Large intestine (tissue), 3 donors: ENCODE measurements at regions not wholly inside any gene's neighbourhood (a gene's known extent, or its start where the extent isn't known, plus 50 kb on each side); places are given as distances from the start of the nearest gene placed in this dataset.
"Not testable (repeated sequence)": the region's sequence is repeated elsewhere in the genome, so short reads cannot be mapped to it uniquely, and the experiment has no call there.

ENCODE experiments used
- DNase-seq, 2 donors: peaks; one replicate each; pipeline versions ENCODE4 v3.0.0 to v3.0.0-alpha.2; 2013
- H3K27ac ChIP-seq: one replicate; pipeline ENCODE4 v1.5.1; 2013; ENCODE audit warnings: low read length
- H3K27me3 ChIP-seq: 2 replicates; pipeline ENCODE4 v1.6.1; 2013; ENCODE audit warnings: low read length; ENCODE audit not compliant: control insufficient read depth, insufficient read depth
- H3K36me3 ChIP-seq: 2 replicates; pipeline ENCODE4 v1.6.1; 2013; ENCODE audit warnings: low read length; ENCODE audit not compliant: control insufficient read depth, insufficient read depth
- H3K4me1 ChIP-seq: one replicate; pipeline ENCODE4 v1.6.1; 2013; ENCODE audit warnings: low read length; ENCODE audit not compliant: control insufficient read depth, insufficient read depth
- H3K4me3 ChIP-seq: one replicate; pipeline ENCODE4 v1.5.1; 2013; ENCODE audit warnings: low read length
- H3K9me3 ChIP-seq: one replicate; pipeline ENCODE4 v1.6.1; 2013; ENCODE audit warnings: mild to moderate bottlenecking, low read depth, low read length, moderate library complexity; ENCODE audit not compliant: control insufficient read depth
- WGBS: methylation state at CpG from one replicate; pipeline ENCODE4 v1.1.5; 2013; ENCODE audit warnings: low lambda C conversion rate; ENCODE audit not compliant: insufficient coverage; 5-methylcytosine and 5-hydroxymethylcytosine counted together

DNA sequence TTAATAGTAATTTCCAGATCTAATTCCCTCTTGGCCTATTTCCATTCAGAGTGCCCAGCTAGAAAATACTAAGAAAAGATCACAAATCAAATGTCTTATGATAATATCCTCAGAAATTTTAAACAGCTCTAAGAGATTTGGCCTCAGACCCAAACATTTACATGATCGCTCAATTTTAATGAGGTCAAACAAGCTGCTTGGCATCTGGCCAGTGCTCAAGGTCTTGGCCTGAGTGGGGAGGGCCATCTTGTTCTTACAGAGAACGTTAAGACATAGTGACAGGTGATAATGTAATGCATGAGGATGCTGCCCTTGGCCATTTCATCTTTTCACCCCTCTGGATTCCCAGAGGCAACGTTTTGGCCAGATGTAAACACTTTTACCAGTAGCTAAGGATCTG is 159.2 kb upstream of the SLC7A11 start:
- peaks cover 8% of the 10 kb centered on the region for H3K4me1 ChIP-seq
- DNase-seq, result peak in 1 of 2 donors; percentile 6
- no peak overlapping the region for H3K27ac ChIP-seq
- no peaks in the 10 kb centered on the region for H3K9me3 ChIP-seq
- no peak overlapping the region for H3K4me3 ChIP-seq
- no peaks in the 10 kb centered on the region for H3K36me3 ChIP-seq
- no peaks in the 10 kb centered on the region for H3K27me3 ChIP-seq
- WGBS, result no CpG with 5 or more reads among the region's 3 CpGs

DNA sequence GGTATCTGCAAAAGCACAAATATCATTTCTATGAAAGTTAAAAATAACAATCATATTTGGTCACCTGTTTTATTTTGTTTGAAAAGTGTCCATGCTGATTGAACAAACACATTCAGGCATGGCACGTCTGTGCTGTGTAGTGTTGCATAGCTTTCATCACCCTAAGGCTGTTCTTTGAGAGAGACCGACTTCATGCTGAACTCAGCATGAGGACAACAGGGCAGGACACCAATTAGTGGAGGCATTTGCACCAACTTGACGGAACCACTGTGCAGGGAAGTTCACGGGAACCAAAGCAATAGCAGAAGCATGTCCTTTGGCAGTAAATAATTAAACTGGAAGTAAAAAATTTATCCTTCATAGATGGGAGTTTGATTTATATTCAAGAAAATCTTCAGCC is 158.4 kb upstream of the SLC7A11 start:
- H3K27ac ChIP-seq, result no peak overlapping the region
- no peak for DNase-seq
- H3K4me3 ChIP-seq, result no peak overlapping the region
- 60% methylated on average over 1 of the region's 4 CpGs for WGBS
- no peaks in the 10 kb centered on the region for H3K27me3 ChIP-seq
- peaks cover 6% of the 10 kb centered on the region for H3K4me1 ChIP-seq
- H3K36me3 ChIP-seq, result no peaks in the 10 kb centered on the region
- no peaks in the 10 kb centered on the region for H3K9me3 ChIP-seq

DNA sequence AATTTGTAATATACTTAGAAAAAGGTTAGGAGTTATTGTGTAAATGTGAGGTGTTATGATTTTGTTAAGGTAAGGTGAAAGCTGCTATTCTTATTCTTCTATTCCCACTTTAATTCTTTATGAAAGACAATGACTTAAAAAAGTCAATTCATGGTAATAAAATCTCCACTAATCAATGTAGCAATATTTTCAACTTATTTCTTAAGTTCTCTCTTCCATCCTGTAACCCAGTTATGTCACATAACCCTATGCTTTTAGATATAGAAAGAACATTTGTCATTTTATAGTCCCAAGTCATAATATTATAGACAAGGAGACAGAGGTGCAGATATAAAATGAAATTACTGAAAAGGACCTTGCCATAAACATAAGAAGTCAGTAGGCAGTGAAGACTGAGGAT is 157.9 kb upstream of the SLC7A11 start:
- Histone ChIP-seq H3K4me3 (no peak overlapping the region), H3K27me3 (no peaks in the 10 kb centered on the region), H3K9me3 (no peaks in the 10 kb centered on the region), H3K4me1 (peaks cover 2% of the 10 kb centered on the region), H3K27ac (no peak overlapping the region), H3K36me3 (no peaks in the 10 kb centered on the region)
- no peak for DNase-seq

DNA sequence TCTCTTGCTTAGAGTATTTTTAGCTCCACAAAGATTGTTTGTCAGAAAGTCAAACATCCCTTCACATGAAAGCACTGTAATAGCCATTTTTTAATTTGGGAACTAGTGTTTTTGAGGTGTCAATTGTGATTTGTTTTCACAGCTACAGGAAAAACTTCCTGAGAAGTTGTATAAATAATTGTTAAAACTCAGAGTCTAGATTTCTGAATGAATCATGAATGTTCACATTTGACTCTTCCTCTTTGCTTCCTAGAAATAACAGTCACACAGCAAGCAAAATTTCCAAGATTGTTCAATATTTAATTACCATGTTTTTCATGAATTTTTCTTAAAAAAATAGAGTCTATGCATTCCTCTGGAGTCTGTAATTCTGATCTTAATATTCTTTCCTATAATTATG is 156.9 kb upstream of the SLC7A11 start:
- Histone ChIP-seq H3K9me3 (no peaks in the 10 kb centered on the region), H3K27ac (no peak overlapping the region), H3K27me3 (no peaks in the 10 kb centered on the region), H3K4me3 (no peak overlapping the region), H3K36me3 (no peaks in the 10 kb centered on the region), H3K4me1 (no peaks in the 10 kb centered on the region)
- no peak for DNase-seq

GRCh38 chr4:138398322-138398721 is 156.2 kb upstream of the SLC7A11 start:
- no peaks in the 10 kb centered on the region for H3K9me3 ChIP-seq
- DNase-seq, result peak in 1 of 2 donors; percentile 2
- H3K4me3 ChIP-seq, result no peak overlapping the region
- no peaks in the 10 kb centered on the region for H3K4me1 ChIP-seq
- no peaks in the 10 kb centered on the region for H3K27me3 ChIP-seq
- H3K27ac ChIP-seq, result no peak overlapping the region
- H3K36me3 ChIP-seq, result no peaks in the 10 kb centered on the region

GRCh38 chr4:138393886-138394610 is 151.9 kb upstream of the SLC7A11 start:
- no peaks in the 10 kb centered on the region for H3K9me3 ChIP-seq
- no peak overlapping the region for H3K4me3 ChIP-seq
- H3K36me3 ChIP-seq, result no peaks in the 10 kb centered on the region
- H3K27ac ChIP-seq, result no peak overlapping the region
- no CpG with 5 or more reads among the region's 2 CpGs for WGBS
- H3K27me3 ChIP-seq, result no peaks in the 10 kb centered on the region
- DNase-seq, result no peak
- no peaks in the 10 kb centered on the region for H3K4me1 ChIP-seq

DNA sequence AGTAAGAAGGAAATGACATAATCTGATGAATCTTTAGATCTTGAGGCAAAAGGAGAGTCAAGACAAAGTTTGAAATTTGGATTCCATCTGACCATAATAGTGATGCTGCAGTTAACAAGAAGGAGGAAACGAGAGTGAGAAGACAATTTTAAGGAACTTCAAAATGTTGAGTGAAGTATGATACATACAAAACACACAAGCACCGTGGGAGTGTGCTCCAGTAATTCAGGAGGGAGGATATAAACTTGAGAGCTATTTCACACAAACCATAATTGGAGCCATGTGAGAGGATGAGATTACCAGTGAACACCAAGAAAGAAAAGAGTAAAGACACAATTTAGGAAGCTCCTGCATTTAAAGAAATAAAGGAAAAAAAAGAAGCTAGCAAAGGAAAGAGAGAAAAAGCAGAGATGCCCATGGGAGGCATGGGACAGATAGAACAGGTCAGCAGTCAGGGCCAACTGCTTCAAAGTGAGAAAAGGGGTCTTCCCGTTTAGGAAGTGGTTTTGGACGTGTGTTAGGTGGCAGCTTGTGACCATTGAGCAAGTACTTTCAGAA is 150.7 kb upstream of the SLC7A11 start:
- Histone ChIP-seq H3K36me3 (no peaks in the 10 kb centered on the region), H3K27me3 (no peaks in the 10 kb centered on the region), H3K27ac (no peak overlapping the region), H3K4me1 (no peaks in the 10 kb centered on the region), H3K4me3 (no peak overlapping the region), H3K9me3 (no peaks in the 10 kb centered on the region)
- no peak for DNase-seq
- 95% methylated on average over 2 of the region's 4 CpGs for WGBS

DNA sequence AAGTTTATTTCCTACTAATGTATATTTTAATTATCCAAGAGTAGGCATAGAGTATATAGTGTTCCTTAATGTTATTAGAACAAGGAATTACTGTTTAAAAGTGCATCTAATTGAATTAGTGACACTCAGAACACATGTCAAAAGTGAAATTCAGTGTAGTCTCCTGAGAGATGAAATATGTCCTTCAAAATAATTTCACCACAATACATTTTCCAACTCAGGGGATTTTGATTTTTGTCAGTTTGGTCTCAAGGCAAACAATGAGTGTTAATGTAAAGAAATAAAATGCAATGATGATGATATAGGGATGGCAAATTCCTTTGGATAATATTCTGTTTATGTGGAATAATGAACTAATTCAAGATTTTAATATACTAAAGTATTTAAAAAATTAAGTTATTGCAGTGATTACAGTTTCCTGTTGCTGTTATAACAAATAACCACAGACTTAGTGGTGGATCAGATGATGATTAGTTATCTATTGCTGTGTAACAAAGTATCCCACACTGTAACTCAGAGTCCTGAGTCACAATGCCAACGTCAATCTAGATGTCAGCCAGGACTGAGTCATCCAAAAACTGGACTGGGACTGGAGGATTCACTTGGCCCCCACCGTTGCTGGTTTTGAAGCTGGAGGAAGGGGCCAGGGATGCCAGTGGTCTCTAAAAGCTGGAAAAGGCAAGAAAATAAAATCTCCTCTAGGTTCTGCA is 148.0 kb upstream of the SLC7A11 start:
- no CpG with 5 or more reads among the region's 2 CpGs for WGBS
- no peak overlapping the region for H3K27ac ChIP-seq

GRCh38 chr4:138374947-138375346 is 132.8 kb upstream of the SLC7A11 start:
- no peaks in the 10 kb centered on the region for H3K27me3 ChIP-seq
- WGBS, result no CpG with 5 or more reads among the region's 1 CpG
- no peak for DNase-seq

More for the DNA sequence above, 148.0 kb upstream of the SLC7A11 start:
- Histone ChIP-seq H3K27me3 (no peaks in the 10 kb centered on the region), H3K4me1 (no peaks in the 10 kb centered on the region), H3K9me3 (no peaks in the 10 kb centered on the region), H3K36me3 (no peaks in the 10 kb centered on the region), H3K4me3 (no peak overlapping the region)
- DNase-seq, result no peak

DNA sequence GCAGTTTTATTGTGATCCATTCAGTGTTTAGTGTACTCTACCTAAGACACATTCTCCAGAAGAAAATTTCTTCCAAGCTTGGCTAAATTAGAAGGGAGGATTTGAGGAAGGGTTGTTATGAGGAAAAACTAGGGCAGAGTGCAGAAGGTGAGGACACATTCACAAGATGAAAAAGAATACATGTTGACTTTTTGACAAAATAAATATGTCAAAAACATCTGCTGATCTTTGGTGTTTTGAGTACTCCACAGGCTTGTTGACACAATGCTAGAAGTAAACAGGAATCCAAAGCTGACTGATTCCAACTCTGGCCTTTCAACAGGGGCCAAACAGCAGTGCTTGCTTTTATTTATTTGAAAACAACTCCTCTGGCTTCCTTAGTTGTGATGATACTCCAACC is 125.8 kb upstream of the SLC7A11 start:
- Histone ChIP-seq H3K4me3 (no peak overlapping the region), H3K27ac (no peak overlapping the region), H3K36me3 (no peaks in the 10 kb centered on the region), H3K27me3 (no peaks in the 10 kb centered on the region), H3K4me1 (no peaks in the 10 kb centered on the region), H3K9me3 (no peaks in the 10 kb centered on the region)
- no peak for DNase-seq

More at GRCh38 chr4:138374947-138375346, 132.8 kb upstream of the SLC7A11 start:
- Histone ChIP-seq H3K27ac (no peak overlapping the region), H3K4me1 (no peaks in the 10 kb centered on the region), H3K9me3 (peaks cover 3% of the 10 kb centered on the region), H3K4me3 (no peak overlapping the region), H3K36me3 (no peaks in the 10 kb centered on the region)

GRCh38 chr4:138352446-138352845 is 110.3 kb upstream of the SLC7A11 start:
- H3K27me3 ChIP-seq, H3K4me1 ChIP-seq, H3K36me3 ChIP-seq, DNase-seq, H3K9me3 ChIP-seq, H3K27ac ChIP-seq, H3K4me3 ChIP-seq: not testable (repeated sequence)
- WGBS, result no CpG with 5 or more reads among the region's 3 CpGs
